Esophagus squamous epithelium (tissue), 5 donors: ENCODE measurements at regions not wholly inside any gene's neighbourhood (a gene's known extent, or its start where the extent isn't known, plus 50 kb on each side); places are given as distances from the start of the nearest gene placed in this dataset.

ENCODE experiments used
- DNase-seq: peaks from one replicate; lab custom pipeline; 2025; lab: John Stamatoyannopoulos, UW
- H3K27ac ChIP-seq, 4 donors: fragments of 200-600 bp; sonication (generic); one replicate each; pipeline ENCODE4 v1.5.1; 2016 to 2019; ENCODE audit warnings: mild to moderate bottlenecking in 1 of 4
- H3K27me3 ChIP-seq, 4 donors: fragments of 200-600 bp; sonication (generic); 1 replicate in 3 of 4; 2 replicates in 1 of 4; pipeline versions ENCODE4 v1.5.1 to v1.6.0; 2017 to 2021; ENCODE audit warnings: antibody characterized with exemption in 1 of 4
- H3K36me3 ChIP-seq, 3 donors: fragments of 200-600 bp; sonication (generic); one replicate each; pipeline ENCODE4 v1.5.1; 2016 to 2019
- H3K4me1 ChIP-seq, 3 donors: fragments of 200-600 bp; sonication (generic); one replicate each; pipeline ENCODE4 v1.5.1; 2017 to 2019
- H3K4me3 ChIP-seq, 4 donors: fragments of 200-600 bp; sonication (generic); 1 replicate in 3 of 4; 2 replicates in 1 of 4; pipeline ENCODE4 v1.5.1; 2016 to 2019; ENCODE audit warnings: mild to moderate bottlenecking in 2 of 4, moderate library complexity in 1 of 4
- H3K9me3 ChIP-seq, 3 donors: fragments of 200-600 bp; sonication (generic); one replicate each; pipeline ENCODE4 v1.5.1; 2016 to 2019
- CTCF ChIP-seq, 6 experiments: fragments of 450-650 bp in 4 of 6; fragments of 200-600 bp in 2 of 6; sonication (generic) in 2 of 6; IDR thresholded peaks; one replicate each; pipeline ENCODE4 v1.5.1; 2016 to 2019; ENCODE audit warnings: antibody characterized with exemption in 6 of 6, mild to moderate bottlenecking in 4 of 6, moderate library complexity in 4 of 6
- POLR2A ChIP-seq, 4 donors: fragments of 450-650 bp; IDR thresholded peaks; one replicate each; pipeline ENCODE4 v1.6.1; 2017; ENCODE audit warnings: antibody characterized with exemption in 4 of 4, mild to moderate bottlenecking in 4 of 4, moderate library complexity in 3 of 4
- WGBS, 2 donors: methylation state at CpG; one replicate each; pipeline ENCODE4 v1.1.5; 2018; 5-methylcytosine and 5-hydroxymethylcytosine counted together
- intact Hi-C: fragments of 100-400 bp; cut with DNase I; formaldehyde crosslinking; loops from one replicate; pipeline ENCODE4 v1.15.0; 2022
- donor health status: DM: yes; HTN: yes; CAD: no.

GRCh38 chr17:71486261-71486660 is 634.6 kb upstream of the SOX9 start:
- Histone ChIP-seq H3K27ac (no peak overlapping the region), H3K9me3 (no peaks in the 10 kb centered on the region), H3K36me3 (no peaks in the 10 kb centered on the region), H3K4me1 (no peaks in the 10 kb centered on the region), H3K4me3 (no peak overlapping the region), H3K27me3 (no peaks in the 10 kb centered on the region)
- intact Hi-C loops = no loop called here
- DNase-seq = no peak
- TF ChIP-seq POLR2A (IDR thresholded peaks at IDR 0.05) = no peak

- Histone ChIP-seq H3K27ac (no peak overlapping the region), H3K9me3 (no peaks in the 10 kb centered on the region)
- no peak for TF ChIP-seq POLR2A (IDR thresholded peaks at IDR 0.05)
- no peak for TF ChIP-seq CTCF (IDR thresholded peaks at IDR 0.05)
These were observed 632.0 kb upstream of the SOX9 start for GRCh38 chr17:71488851-71489250.

GRCh38 chr17:71494062-71494855 is 626.6 kb upstream of the SOX9 start:
- TF ChIP-seq CTCF (IDR thresholded peaks at IDR 0.05) (no peak), POLR2A (IDR thresholded peaks at IDR 0.05) (no peak)
- Histone ChIP-seq H3K27ac (no peak overlapping the region), H3K36me3 (no peaks in the 10 kb centered on the region), H3K4me3 (no peak overlapping the region), H3K4me1 (no peaks in the 10 kb centered on the region), H3K27me3 (no peaks in the 10 kb centered on the region), H3K9me3 (no peaks in the 10 kb centered on the region)
- 40 to 49% methylated on average over 2 of the region's 2 CpGs for WGBS, 2 donors
- DNase-seq = no peak
- intact Hi-C loops = no loop called here

More at GRCh38 chr17:71488851-71489250, 632.0 kb upstream of the SOX9 start:
- H3K27me3 ChIP-seq = no peaks in the 10 kb centered on the region
- no peaks in the 10 kb centered on the region for H3K4me1 ChIP-seq
- DNase-seq = no peak
- intact Hi-C loops = no loop called here
- H3K4me3 ChIP-seq = no peak overlapping the region
- no peaks in the 10 kb centered on the region for H3K36me3 ChIP-seq

GRCh38 chr17:71495420-71495819 is 625.4 kb upstream of the SOX9 start:
- Histone ChIP-seq H3K4me1 (peaks cover 0 to 3% (median 0%) of the 10 kb centered on the region in 3 donors), H3K36me3 (no peaks in the 10 kb centered on the region), H3K9me3 (no peaks in the 10 kb centered on the region), H3K4me3 (no peak overlapping the region), H3K27me3 (no peaks in the 10 kb centered on the region), H3K27ac (no peak overlapping the region)
- TF ChIP-seq CTCF (IDR thresholded peaks at IDR 0.05) (no peak), POLR2A (IDR thresholded peaks at IDR 0.05) (no peak)
- intact Hi-C loops = no loop called here
- no peak for DNase-seq

GRCh38 chr17:71496552-71496951 is 624.3 kb upstream of the SOX9 start:
- no peak for DNase-seq
- no peak overlapping the region for H3K27ac ChIP-seq
- intact Hi-C loops = no loop called here
- no peak overlapping the region for H3K4me3 ChIP-seq
- peaks cover 0 to 13% (median 0%) of the 10 kb centered on the region in 3 donors for H3K4me1 ChIP-seq
- no peaks in the 10 kb centered on the region for H3K9me3 ChIP-seq
- no peaks in the 10 kb centered on the region for H3K36me3 ChIP-seq
- no peak for TF ChIP-seq POLR2A (IDR thresholded peaks at IDR 0.05)
- 35 to 42% methylated on average over 2 of the region's 2 CpGs for WGBS, 2 donors
- H3K27me3 ChIP-seq = no peaks in the 10 kb centered on the region

GRCh38 chr17:71500761-71501555 is 619.9 kb upstream of the SOX9 start:
- DNase-seq = no peak
- no peaks in the 10 kb centered on the region for H3K27me3 ChIP-seq
- H3K4me3 ChIP-seq = no peak overlapping the region
- no peak overlapping the region for H3K27ac ChIP-seq
- H3K4me1 ChIP-seq = peaks cover 0 to 19% (median 0%) of the 10 kb centered on the region in 3 donors
- TF ChIP-seq POLR2A (IDR thresholded peaks at IDR 0.05) (no peak), CTCF (IDR thresholded peaks at IDR 0.05) (no peak)
- intact Hi-C loops = no loop called here
- 18 to 25% methylated on average over 3 of the region's 3 CpGs for WGBS, 2 donors
- H3K36me3 ChIP-seq = no peaks in the 10 kb centered on the region
- no peaks in the 10 kb centered on the region for H3K9me3 ChIP-seq
